NCI-H2107 (cell line): ENCODE measurements at regions not wholly inside any gene's neighbourhood (a gene's known extent, or its start where the extent isn't known, plus 50 kb on each side); places are given as distances from the start of the nearest gene placed in this dataset.
A peak's percentile ranks its signal among the peaks of the same experiment; 100 is the strongest.
"Not testable (repeated sequence)": the region's sequence is repeated elsewhere in the genome, so short reads cannot be mapped to it uniquely, and the experiment has no call there.

Experiments used
- DNase-seq: peaks from one replicate; lab custom pipeline; 2025; lab: John Stamatoyannopoulos, UW

- DNase-seq = no peak
Observed at GRCh38 chr12:47610686-47611252, 95.1 kb downstream of the RPAP3 start.

- DNase-seq = no peak
Observed at GRCh38 chr12:47609806-47610205, 96.0 kb downstream of the RPAP3 start.

- DNase-seq = not testable (repeated sequence)
Observed at GRCh38 chr12:47608671-47609070, 97.2 kb downstream of the RPAP3 start.

GRCh38 chr12:47604221-47604873 lies 101.5 kb downstream of the RPAP3 start:
- DNase-seq = no peak

GRCh38 chr12:47602949-47603558 lies 102.8 kb downstream of the RPAP3 start:
- DNase-seq = no peak

- DNase-seq = no peak
Observed at GRCh38 chr12:47602325-47602724, 103.5 kb downstream of the RPAP3 start.

GRCh38 chr12:47601071-47601470 lies 104.8 kb downstream of the RPAP3 start:
- no peak for DNase-seq

GRCh38 chr12:47591795-47592194 lies 114.0 kb downstream of the RPAP3 start:
- no peak for DNase-seq

GRCh38 chr12:47591361-47591791 lies 114.5 kb downstream of the RPAP3 start:
- DNase-seq = no peak

- DNase-seq = no peak
Observed at GRCh38 chr12:47590771-47591360, 115.0 kb downstream of the RPAP3 start.

- DNase-seq = no peak
Observed at GRCh38 chr12:47586952-47587669, 118.7 kb downstream of the RPAP3 start.

GRCh38 chr12:47585507-47585906 lies 120.3 kb downstream of the RPAP3 start:
- DNase-seq = no peak

GRCh38 chr12:47578836-47579235 lies 127.0 kb downstream of the RPAP3 start:
- no peak for DNase-seq

GRCh38 chr12:47577206-47577989 lies 128.4 kb downstream of the RPAP3 start:
- no peak for DNase-seq

- peak; percentile 33 for DNase-seq
Observed at GRCh38 chr12:47576289-47576945, 129.4 kb downstream of the RPAP3 start.

GRCh38 chr12:47574252-47575021 lies 131.4 kb downstream of the RPAP3 start:
- no peak for DNase-seq

GRCh38 chr12:47573146-47573659 lies 132.6 kb downstream of the RPAP3 start:
- no peak for DNase-seq

- no peak for DNase-seq
Observed at GRCh38 chr12:47570151-47570550, 135.7 kb downstream of the RPAP3 start.

GRCh38 chr12:47562201-47562600 lies 143.6 kb downstream of the RPAP3 start:
- DNase-seq = no peak

- DNase-seq = no peak
Observed at GRCh38 chr12:47561746-47562145, 144.1 kb downstream of the RPAP3 start.
